ENCODE measurements at regions not wholly inside any gene's neighbourhood (a gene's known extent, or its start where the extent isn't known, plus 50 kb on each side); places are given as distances from the start of the nearest gene placed in this dataset.

- Histone ChIP-seq H3K36me3 (ENCODE audit: low read depth) (peaks cover 6% of the 10 kb centered on the region), H3K4me3 (no peak overlapping the region), H3K9me3 (no peaks in the 10 kb centered on the region), H3K4me1 (ENCODE audit: low read depth) (peaks cover 13% of the 10 kb centered on the region)
- intact Hi-C loops (cut with DNase I, micrococcal nuclease): loop anchor here in 1 of 2 donors (10.0 kb wide), 2 partner anchors 164 to 176 kb away; no protein-coding TSS in a partner anchor
- ATAC-seq (peak; percentile 64), DNase-seq (peak in 1 of 3 donors; percentile 59)
- TF ChIP-seq, protein P1, sequence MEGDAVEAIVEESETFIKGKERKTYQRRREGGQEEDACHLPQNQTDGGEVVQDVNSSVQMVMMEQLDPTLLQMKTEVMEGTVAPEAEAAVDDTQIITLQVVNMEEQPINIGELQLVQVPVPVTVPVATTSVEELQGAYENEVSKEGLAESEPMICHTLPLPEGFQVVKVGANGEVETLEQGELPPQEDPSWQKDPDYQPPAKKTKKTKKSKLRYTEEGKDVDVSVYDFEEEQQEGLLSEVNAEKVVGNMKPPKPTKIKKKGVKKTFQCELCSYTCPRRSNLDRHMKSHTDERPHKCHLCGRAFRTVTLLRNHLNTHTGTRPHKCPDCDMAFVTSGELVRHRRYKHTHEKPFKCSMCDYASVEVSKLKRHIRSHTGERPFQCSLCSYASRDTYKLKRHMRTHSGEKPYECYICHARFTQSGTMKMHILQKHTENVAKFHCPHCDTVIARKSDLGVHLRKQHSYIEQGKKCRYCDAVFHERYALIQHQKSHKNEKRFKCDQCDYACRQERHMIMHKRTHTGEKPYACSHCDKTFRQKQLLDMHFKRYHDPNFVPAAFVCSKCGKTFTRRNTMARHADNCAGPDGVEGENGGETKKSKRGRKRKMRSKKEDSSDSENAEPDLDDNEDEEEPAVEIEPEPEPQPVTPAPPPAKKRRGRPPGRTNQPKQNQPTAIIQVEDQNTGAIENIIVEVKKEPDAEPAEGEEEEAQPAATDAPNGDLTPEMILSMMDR (IDR thresholded peaks at IDR 0.05): peak; percentile 80
These were observed 89.6 kb upstream of the NHSL1 start for GRCh38 chr6:138588805-138589434.

GRCh38 chr6:138590796-138591709 lies 91.8 kb upstream of the NHSL1 start:
- DNase-seq (peak in 1 of 3 donors; percentile 85), ATAC-seq (peak; percentile 65)
- H3K9me3 ChIP-seq: no peaks in the 10 kb centered on the region
- peaks cover 6% of the 10 kb centered on the region for H3K36me3 ChIP-seq (ENCODE audit: low read depth)
- intact Hi-C loops (cut with DNase I, micrococcal nuclease): loop anchor here (5.0 to 10.0 kb wide), 3 partner anchors 164 to 466 kb away; no protein-coding TSS in a partner anchor
- TF ChIP-seq, protein P1 (IDR thresholded peaks at IDR 0.05): peak; percentile 60
- no peak overlapping the region for H3K4me3 ChIP-seq
- peaks cover 16% of the 10 kb centered on the region for H3K4me1 ChIP-seq (ENCODE audit: low read depth)

DNA sequence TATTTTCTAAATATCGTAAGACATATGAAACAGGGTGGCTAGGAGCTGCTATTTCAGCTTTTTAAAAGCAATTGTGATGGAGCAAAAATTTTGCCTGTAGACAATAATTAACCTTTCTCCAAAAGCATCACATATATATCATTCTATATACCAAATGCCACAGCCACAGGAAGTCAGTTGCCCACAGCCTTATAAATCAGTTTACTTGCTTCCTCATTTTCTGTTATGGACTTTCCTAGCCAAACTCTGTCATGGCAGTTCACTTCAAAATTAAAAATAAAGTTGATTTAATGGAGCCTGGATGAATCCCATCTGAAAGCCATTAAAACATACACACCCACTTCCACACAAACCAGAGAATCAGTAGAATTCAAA lies 93.4 kb upstream of the NHSL1 start:
- Histone ChIP-seq H3K36me3 (ENCODE audit: low read depth) (peaks cover 6% of the 10 kb centered on the region), H3K4me1 (ENCODE audit: low read depth) (peaks cover 16% of the 10 kb centered on the region), H3K9me3 (no peaks in the 10 kb centered on the region), H3K4me3 (no peak overlapping the region)
- ATAC-seq (peak; percentile 17), DNase-seq (no peak)
- intact Hi-C loops (cut with DNase I, micrococcal nuclease): loop anchor here (5.0 to 10.0 kb wide), 3 partner anchors 165 to 468 kb away; no protein-coding TSS in a partner anchor
- TF ChIP-seq, protein P1 (IDR thresholded peaks at IDR 0.05): no peak

- ATAC-seq (peak; percentile 94), DNase-seq (peak in 1 of 3 donors; percentile 59)
- peaks cover 16% of the 10 kb centered on the region for H3K4me1 ChIP-seq (ENCODE audit: low read depth)
- H3K9me3 ChIP-seq: no peaks in the 10 kb centered on the region
- no peak overlapping the region for H3K4me3 ChIP-seq
- H3K36me3 ChIP-seq (ENCODE audit: low read depth): peaks cover 6% of the 10 kb centered on the region
- intact Hi-C loops (cut with DNase I, micrococcal nuclease): loop anchor here (5.0 to 10.0 kb wide), 3 partner anchors 166 to 468 kb away; no protein-coding TSS in a partner anchor
- TF ChIP-seq, protein P1 (IDR thresholded peaks at IDR 0.05): no peak
These were observed 94.0 kb upstream of the NHSL1 start for GRCh38 chr6:138593124-138593877.

All from mucosa of descending colon (tissue), 3 donors.